ENCODE measurements at regions not wholly inside any gene's neighbourhood (a gene's known extent, or its start where the extent isn't known, plus 50 kb on each side); places are given as distances from the start of the nearest gene placed in this dataset.
"Not testable (repeated sequence)": the region's sequence is repeated elsewhere in the genome, so short reads cannot be mapped to it uniquely, and the experiment has no call there.

DNA sequence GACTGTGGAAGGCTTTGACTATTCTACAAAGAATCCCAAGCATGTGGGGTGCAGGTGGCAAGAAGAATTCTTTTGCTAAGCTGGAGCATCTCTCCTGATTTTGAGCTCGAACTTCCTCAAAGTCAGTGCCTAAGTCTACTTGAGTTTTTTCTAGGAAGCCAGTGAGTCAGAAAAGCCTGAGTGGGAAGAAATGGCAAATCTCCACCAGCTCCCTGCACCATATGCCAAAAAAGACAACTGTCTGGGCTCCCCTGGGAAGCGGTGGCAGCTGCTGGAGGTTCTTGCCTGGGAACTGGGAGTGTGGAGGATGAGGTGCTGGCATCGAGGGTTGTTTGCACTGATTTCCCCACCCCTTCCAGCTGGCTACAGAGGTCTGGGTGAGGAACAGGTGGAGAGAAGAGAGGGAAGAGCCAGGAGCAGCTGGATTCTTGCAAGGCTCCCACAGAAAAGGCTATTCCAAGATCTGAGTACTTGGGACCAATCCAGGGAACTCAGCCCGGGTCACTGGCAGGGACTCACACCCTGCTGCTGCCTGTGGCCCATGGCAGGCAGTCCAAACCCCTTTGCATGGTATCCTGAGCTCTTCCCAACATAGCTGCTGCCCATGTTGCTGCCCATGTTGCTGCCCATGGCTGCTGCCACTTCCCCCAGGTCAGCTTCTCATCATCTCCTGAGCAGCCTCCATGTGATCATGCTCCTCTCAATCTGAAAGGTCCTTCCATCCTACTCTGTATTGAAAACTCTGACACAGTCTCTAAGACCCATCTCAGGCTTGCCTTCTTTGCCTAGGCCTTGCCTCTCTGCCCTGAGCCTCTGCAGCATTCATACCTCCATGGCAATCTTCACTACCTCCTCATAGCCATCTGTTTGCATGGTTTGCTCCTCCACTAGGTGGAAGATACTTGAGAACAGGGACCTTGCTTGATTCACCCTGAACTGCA, 128.3 kb upstream of the SPATS2L start:
- no peak for DNase-seq

DNA sequence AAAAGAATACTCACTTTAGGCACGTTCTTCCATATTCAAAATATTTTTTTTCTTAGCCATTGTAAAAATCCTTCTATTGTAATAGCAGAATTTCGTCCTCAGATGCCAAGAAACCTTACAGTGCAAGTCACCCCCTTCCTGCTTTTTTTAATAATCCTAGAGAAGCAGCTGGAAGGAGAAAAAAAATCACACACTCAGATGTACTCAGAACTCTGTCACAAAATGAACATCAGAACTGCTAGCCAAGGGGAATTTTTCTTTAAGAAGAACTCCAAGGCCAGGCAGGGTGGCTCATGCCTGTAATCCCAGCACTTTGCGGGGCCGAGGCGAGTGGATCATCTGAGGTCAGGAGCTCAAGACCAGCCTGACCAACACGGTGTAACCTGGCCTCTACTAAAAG, 127.3 kb upstream of the SPATS2L start:
- no peak for DNase-seq

DNA sequence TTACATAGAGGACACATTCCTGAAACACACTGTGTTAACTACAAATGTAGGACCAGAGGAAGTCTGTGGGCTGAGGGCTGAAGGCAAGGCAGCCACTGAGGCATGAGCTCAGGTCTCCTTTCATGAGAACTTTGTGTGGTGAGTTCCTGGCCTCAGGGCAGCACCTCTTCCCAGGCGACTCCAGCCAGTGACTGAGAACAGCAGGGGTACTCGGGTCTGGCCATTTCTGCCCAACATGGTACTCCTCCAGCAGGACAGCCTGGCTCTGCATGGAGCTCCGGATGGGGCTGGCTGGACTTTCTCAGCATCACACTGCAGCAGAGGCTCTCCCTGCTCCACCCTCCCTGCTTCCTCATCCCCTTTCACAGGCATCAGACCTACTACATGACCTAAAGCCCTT, 125.5 kb upstream of the SPATS2L start:
- DNase-seq, result no peak

- no peak for DNase-seq
Measured at GRCh38 chr2:200181755-200182154, 124.7 kb upstream of the SPATS2L start.

DNA sequence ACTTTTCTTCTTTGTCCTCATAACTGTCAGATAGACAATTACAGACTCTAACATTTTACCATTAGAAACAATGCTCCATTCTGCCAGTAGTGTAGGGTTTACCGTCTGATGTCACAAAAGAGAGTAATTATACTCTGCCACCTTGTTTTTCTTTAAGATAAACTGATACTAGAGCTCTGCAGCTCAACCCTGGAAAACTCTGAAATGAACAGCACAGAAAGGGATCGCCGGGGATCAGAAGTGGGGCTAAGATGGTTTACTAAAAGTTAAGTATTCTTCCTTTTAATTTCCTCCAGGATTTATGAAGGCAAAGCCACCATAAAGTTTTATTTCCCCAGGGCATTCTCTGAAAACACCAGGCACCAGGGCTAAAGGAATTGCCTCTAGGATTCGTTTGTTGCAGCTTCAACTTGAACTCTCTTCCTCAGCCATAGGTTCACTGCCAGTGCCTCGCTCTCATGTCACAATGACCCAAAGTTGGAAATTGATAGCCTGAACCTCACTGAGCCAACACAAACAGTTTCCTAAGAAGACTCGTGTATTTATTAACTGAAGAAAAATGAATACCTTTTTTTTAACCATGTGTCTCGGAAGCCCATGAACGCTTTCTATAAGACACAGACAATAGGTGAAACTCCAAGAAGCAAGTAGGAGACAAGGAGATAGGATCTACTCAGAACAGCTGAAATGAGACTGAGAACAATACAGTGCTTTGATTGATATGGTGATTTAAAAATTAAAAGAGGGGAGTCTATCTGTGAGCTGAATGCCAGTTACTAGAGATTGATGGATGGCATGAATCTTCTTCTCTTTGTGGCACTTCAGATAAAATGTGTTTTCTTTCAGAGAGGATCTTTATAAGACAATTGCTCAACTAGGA, 121.5 kb upstream of the SPATS2L start:
- no peak for DNase-seq

DNA sequence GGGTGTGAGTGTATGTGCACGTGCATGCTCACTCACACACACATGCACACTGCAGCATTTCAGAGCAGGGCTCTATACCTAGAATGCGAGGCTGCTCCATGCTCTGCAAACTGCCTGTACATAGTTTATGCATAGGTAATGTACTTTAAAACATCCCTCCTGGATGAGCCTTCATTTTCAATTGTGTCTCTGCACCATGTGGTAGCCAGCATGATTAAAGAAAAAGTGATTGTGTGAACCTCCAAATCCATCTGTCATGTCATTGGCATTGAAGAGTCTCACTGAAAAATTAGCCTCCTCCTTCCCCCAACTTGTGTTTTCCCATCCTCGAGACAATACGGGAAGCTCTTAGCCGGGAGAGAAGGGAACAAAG, 120.9 kb upstream of the SPATS2L start:
- no peak for DNase-seq

DNA sequence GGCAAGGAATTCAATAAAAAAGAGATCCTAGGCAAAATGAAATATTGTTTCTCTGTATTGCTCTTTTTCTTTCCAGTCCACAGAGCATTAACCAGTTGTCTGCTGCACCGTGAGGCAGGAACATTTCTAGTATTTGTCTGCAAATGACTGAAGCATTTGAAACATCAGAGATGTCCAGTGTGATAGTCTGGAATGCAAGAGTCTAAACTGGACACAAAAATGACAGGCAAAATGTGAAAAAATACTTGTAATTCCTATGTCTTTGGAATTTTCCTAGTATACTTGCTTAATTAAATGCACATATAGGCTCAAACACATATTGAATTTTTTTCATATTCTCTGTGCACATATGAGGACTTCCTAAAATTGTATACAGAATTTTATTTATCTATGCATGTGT, 120.5 kb upstream of the SPATS2L start:
- no peak for DNase-seq

- DNase-seq, result no peak
Measured at GRCh38 chr2:200188876-200189275, 117.6 kb upstream of the SPATS2L start.

DNA sequence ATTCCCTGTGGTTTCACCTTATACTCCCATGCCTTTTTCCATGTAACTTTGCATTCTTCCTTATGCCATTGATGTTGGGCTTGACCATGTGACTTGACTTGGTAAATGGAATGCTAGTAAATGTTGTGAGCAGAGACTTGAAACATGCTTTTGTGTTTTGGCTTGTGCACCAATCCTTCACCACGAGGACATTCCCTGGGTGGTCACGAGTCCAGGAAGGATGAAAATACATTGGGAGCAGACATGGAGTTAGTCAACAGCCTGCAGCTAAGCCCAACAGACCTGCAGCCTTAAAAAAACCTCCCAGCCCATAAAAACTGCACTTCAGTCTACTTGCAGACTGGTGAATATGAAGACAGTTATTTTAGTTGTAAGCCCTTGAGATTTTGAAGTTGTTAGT, 116.5 kb upstream of the SPATS2L start:
- DNase-seq, result no peak

DNA sequence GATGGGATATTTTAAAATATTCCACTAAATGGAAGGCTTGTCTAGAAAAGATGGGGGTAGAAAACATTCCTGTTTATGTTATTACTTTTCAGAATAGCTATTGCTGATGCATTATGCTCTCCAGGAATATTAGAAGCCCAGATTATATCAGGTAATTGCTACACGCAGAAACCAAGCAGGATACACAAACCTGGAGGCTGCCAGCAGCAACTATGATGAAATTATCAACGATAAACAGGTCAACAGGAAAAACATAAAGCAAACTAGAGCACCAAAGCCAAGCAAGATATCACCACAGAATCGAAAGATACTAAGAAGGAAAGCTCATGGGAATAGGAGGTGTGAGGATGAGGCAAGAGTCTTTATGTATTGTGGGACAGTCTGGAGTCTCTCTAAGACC, 113.2 kb upstream of the SPATS2L start:
- DNase-seq, result no peak

- DNase-seq, result no peak
Measured at GRCh38 chr2:200193791-200194190, 112.7 kb upstream of the SPATS2L start.

DNA sequence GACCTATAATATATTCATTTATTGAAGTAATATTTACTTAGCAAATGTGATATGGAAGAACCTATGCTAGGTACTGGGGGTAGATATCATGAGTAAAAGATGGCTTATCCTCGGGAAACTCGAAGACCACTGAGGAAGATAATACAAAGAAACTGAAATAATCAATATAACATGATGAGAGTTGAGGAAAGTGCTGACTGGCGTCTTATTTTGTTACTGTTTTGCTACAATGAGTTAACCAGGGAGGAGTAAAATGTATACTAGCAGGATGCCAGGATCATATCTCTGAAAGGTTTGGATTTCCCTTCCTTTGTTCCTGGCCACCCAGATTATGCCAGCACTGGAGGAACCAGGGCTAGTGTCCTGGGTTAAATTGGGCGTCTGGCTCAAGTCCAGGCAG, 111.7 kb upstream of the SPATS2L start:
- DNase-seq, result no peak

DNA sequence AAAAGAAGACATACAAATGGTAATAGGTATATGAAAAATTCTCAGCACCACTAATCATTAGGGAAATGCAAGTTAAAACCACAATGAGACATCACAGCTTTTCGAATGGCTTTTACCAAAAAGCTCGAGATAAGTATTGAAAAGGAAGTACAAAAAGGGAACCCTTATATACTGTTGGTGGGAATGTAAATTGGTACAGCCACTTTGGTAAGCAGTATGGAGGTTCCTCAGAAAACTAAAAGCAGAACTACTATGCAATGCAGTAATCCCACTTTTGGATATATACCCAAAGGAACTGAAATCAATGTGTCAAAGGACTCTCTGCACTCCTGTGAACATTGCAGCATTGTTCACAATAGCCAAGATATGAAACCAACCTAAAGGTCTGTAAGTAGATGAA, 107.5 kb upstream of the SPATS2L start:
- DNase-seq, result no peak

- DNase-seq, result no peak
Measured at GRCh38 chr2:200199576-200200263, 106.8 kb upstream of the SPATS2L start.

GRCh38 chr2:200201839-200202238, 104.7 kb upstream of the SPATS2L start:
- not testable (repeated sequence) for DNase-seq

DNA sequence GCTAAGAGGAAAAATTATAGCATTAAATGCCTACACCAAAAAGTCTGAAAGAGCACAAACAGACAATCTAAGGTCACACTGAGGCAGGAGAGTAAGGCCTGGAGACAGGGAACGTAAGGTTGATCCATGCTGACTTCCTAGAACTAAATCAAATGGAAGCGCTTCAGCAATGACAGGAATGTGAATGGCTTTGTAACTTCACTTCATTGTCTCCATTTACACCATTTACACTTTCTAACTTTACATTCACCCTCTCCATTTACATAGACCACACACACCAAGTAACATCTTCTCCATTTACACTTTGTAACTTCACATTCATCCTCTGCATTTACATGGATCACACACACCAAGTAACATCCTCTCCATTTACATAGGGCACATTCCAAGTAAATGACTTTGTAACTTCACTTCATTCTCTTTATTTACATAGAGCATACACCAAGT, 103.1 kb upstream of the SPATS2L start:
- DNase-seq, result no peak

DNA sequence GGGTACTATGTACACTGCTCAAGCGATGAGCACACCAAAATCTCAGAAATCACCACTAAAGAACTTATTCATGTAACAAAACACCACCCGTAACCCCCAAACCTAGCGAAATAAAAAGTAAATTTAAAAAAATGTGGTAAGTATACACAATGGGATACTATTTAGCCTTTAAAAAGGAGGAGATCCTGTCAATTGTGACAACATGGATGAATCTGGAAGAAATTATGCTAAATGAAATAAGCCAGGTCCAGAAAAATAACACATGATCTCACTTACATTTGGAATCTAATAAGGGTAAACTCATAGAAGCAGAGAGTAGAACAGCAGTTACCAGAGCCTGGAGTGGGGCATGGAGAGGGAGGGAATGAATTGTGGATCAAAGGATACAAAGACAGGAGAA, 98.5 kb upstream of the SPATS2L start:
- no peak for DNase-seq

- no peak for DNase-seq
Measured at GRCh38 chr2:200209030-200209429, 97.5 kb upstream of the SPATS2L start.

GRCh38 chr2:200211643-200212042, 94.8 kb upstream of the SPATS2L start:
- no peak for DNase-seq

GRCh38 chr2:200212862-200213425, 93.5 kb upstream of the SPATS2L start:
- no peak for DNase-seq

- no peak for DNase-seq
Measured at GRCh38 chr2:200216310-200216709, 90.2 kb upstream of the SPATS2L start.

DNA sequence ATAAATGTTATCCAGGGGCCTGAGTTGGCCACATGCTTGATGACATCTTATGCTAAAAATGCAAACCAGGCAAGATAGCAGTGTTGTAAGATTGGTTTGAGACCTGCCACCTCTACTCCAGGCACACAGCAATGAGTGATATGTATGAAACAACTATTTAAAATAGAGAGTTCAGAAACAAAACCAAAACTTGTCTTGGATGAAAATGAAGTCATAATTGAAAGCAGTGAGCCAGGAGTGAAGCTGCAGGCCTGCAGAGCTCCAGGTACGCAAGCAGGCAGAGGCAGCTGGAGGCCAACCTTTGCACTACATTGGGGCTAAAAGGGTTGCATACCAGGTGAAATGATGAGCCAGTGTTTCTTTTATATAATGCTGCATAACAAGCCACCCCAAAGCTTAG, 89.2 kb upstream of the SPATS2L start:
- no peak for DNase-seq

DNA sequence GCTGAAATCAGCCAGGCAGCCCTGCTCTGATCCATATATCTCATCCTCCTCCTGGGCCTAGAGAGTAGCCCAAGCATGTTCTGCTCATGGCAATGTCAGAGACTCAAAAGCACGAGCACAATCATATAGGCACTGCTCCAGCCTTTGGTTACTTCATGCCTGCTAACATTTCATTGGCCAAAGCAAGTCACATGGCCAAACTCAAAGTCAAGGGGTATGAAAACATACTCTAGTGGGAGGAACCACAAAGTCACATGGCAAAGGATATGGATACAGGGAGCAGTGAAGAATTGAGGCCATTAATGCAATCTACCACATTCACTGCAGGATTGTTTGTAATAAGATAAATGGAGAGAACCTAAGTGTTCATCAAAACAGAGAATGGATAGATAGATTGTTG, 87.8 kb upstream of the SPATS2L start:
- no peak for DNase-seq
